Pancreas (tissue), 10 donors: ENCODE measurements at regions not wholly inside any gene's neighbourhood (a gene's known extent, or its start where the extent isn't known, plus 50 kb on each side); places are given as distances from the start of the nearest gene placed in this dataset.

Experiments
- ATAC-seq, 4 donors: fragments of 200-7000 bp; cut with Tn5 transposase; one replicate each; pipeline versions ENCODE4 v1.8.0 to v1.9.1; 2020; ENCODE audit warnings: mild to moderate bottlenecking in 4 of 4, moderate library complexity in 4 of 4
- DNase-seq, 6 donors: peaks; one replicate each; pipeline ENCODE4 v3.0.0-alpha.2; 2020
- FAIRE-seq: peaks from 2 replicates; lab custom pipeline; 2012; peaks lifted over from hg19 to GRCh38; lab: Jason Lieb, UNC
- H3K27ac ChIP-seq, 4 donors: fragments of 200-600 bp; sonication (generic); 1 replicate in 3 of 4; 2 replicates in 1 of 4; pipeline versions ENCODE4 v1.5.0 to v1.8.0; 2020
- H3K27me3 ChIP-seq, 4 donors: fragments of 200-600 bp; one replicate each; pipeline ENCODE4 v1.8.0; 2021
- H3K36me3 ChIP-seq, 3 donors: fragments of 200-600 bp; sonication (generic) in 1 of 3; one replicate each; pipeline versions ENCODE4 v1.5.0 to v1.8.0; 2020 to 2021
- H3K4me1 ChIP-seq, 3 donors: fragments of 200-600 bp; one replicate each; pipeline ENCODE4 v1.8.0; 2021
- H3K4me3 ChIP-seq, 4 donors: fragments of 200-600 bp; sonication (generic) in 2 of 4; one replicate each; pipeline versions ENCODE4 v1.5.0 to v1.8.0; 2020 to 2021
- H3K9me3 ChIP-seq, 4 donors: fragments of 200-600 bp; one replicate each; pipeline ENCODE4 v1.8.0; 2021
- CTCF ChIP-seq, 4 donors: fragments of 200-600 bp; sonication (generic) in 3 of 4; IDR thresholded peaks; one replicate each; pipeline versions ENCODE4 v1.5.0 to v1.8.0; 2021; ENCODE audit warnings: antibody characterized with exemption in 4 of 4
- WGBS, 2 donors: extraction: QIAGEN DNeasy Blood & Tissue Kit; methylation state at CpG; one replicate each; pipeline ENCODE4 v1.1.7; 2013; 5-methylcytosine and 5-hydroxymethylcytosine counted together
- intact Hi-C, 3 donors: fragments of 100-400 bp; cut with DNase I; formaldehyde crosslinking; loops; one replicate each; pipeline versions ENCODE4 v1.11.1 to v1.14.2; 2022
- donor health status: healthy with polysubstance abuse.
- donor health status: DM: no; HTN: no; CAD: no; lungs with moderate emphysema.
- donor health status: DM: no; HTN: no; CAD: no.
- donor health status: control.
- donor health status: control.
- donor health status: Bipolar disorder and iron deficiency.
- donor health status: DM: yes; HTN: yes; CAD: no.
- donor health status: DM: no; HTN: no; CAD: no.
- donor health status: DM: no; HTN: no; CAD: no.
- donor health status: DM: yes; HTN: yes; CAD: no.

- no peaks in the 10 kb centered on the region for H3K9me3 ChIP-seq
- H3K4me1 ChIP-seq, result no peaks in the 10 kb centered on the region
- no peak overlapping the region for H3K4me3 ChIP-seq
- no peak for TF ChIP-seq CTCF (IDR thresholded peaks at IDR 0.05)
- H3K27me3 ChIP-seq, result no peaks in the 10 kb centered on the region
- no peak for FAIRE-seq
- no peak overlapping the region for H3K27ac ChIP-seq
- intact Hi-C loops, result no loop called here
- no peaks in the 10 kb centered on the region for H3K36me3 ChIP-seq
- ATAC-seq, result no peak
- 39 to 50% methylated on average over 2 of the region's 2 CpGs for WGBS, 2 donors
- DNase-seq, result no peak
Measured at GRCh38 chr13:84400706-84401105, 518.4 kb upstream of the SLITRK1 start.

GRCh38 chr13:84399320-84400085 lies 517.2 kb upstream of the SLITRK1 start:
- no peak for TF ChIP-seq CTCF (IDR thresholded peaks at IDR 0.05)
- DNase-seq (no peak), FAIRE-seq (no peak), ATAC-seq (no peak)
- Histone ChIP-seq H3K27ac (no peak overlapping the region), H3K36me3 (no peaks in the 10 kb centered on the region), H3K4me1 (no peaks in the 10 kb centered on the region), H3K4me3 (no peak overlapping the region), H3K27me3 (no peaks in the 10 kb centered on the region), H3K9me3 (no peaks in the 10 kb centered on the region)
- intact Hi-C loops, result no loop called here
- 69 to 74% methylated on average over 7 of the region's 7 CpGs for WGBS, 2 donors

- H3K27me3 ChIP-seq, result no peaks in the 10 kb centered on the region
- H3K4me1 ChIP-seq, result no peaks in the 10 kb centered on the region
- no peaks in the 10 kb centered on the region for H3K9me3 ChIP-seq
- no peaks in the 10 kb centered on the region for H3K36me3 ChIP-seq
- DNase-seq (no peak), ATAC-seq (no peak), FAIRE-seq (no peak)
- no peak overlapping the region for H3K27ac ChIP-seq
- H3K4me3 ChIP-seq, result no peak overlapping the region
- TF ChIP-seq CTCF (IDR thresholded peaks at IDR 0.05), result no peak
- 57 to 75% methylated on average over 4 of the region's 4 CpGs for WGBS, 2 donors
- intact Hi-C loops, result no loop called here
Measured at GRCh38 chr13:84393981-84394625, 511.8 kb upstream of the SLITRK1 start.

GRCh38 chr13:84380866-84381265 lies 498.6 kb upstream of the SLITRK1 start:
- Histone ChIP-seq H3K27me3 (no peaks in the 10 kb centered on the region), H3K9me3 (no peaks in the 10 kb centered on the region), H3K4me3 (no peak overlapping the region), H3K4me1 (no peaks in the 10 kb centered on the region), H3K36me3 (no peaks in the 10 kb centered on the region), H3K27ac (no peak overlapping the region)
- no peak for TF ChIP-seq CTCF (IDR thresholded peaks at IDR 0.05)
- DNase-seq (no peak), FAIRE-seq (no peak), ATAC-seq (no peak)
- intact Hi-C loops, result no loop called here
- WGBS, 2 donors, result 52 to 65% methylated on average over 3 of the region's 3 CpGs

- DNase-seq (no peak), ATAC-seq (no peak), FAIRE-seq (no peak)
- no peak for TF ChIP-seq CTCF (IDR thresholded peaks at IDR 0.05)
- intact Hi-C loops, result no loop called here
- H3K27ac ChIP-seq, result no peak overlapping the region
- no peaks in the 10 kb centered on the region for H3K36me3 ChIP-seq
- H3K4me3 ChIP-seq, result no peak overlapping the region
- no peaks in the 10 kb centered on the region for H3K9me3 ChIP-seq
- no peaks in the 10 kb centered on the region for H3K4me1 ChIP-seq
- no peaks in the 10 kb centered on the region for H3K27me3 ChIP-seq
Measured at GRCh38 chr13:84377106-84377505, 494.8 kb upstream of the SLITRK1 start.
